HG02588 (cell line): ENCODE measurements at regions not wholly inside any gene's neighbourhood (a gene's known extent, or its start where the extent isn't known, plus 50 kb on each side); places are given as distances from the start of the nearest gene placed in this dataset.

Source experiments
- ATAC-seq: cut with Tn5 transposase; IDR thresholded peaks from one replicate; pipeline ENCODE4 v1.9.1; 2021; ENCODE audit warnings: mild to moderate bottlenecking, moderate library complexity; ENCODE audit not compliant: unreplicated experiment

DNA sequence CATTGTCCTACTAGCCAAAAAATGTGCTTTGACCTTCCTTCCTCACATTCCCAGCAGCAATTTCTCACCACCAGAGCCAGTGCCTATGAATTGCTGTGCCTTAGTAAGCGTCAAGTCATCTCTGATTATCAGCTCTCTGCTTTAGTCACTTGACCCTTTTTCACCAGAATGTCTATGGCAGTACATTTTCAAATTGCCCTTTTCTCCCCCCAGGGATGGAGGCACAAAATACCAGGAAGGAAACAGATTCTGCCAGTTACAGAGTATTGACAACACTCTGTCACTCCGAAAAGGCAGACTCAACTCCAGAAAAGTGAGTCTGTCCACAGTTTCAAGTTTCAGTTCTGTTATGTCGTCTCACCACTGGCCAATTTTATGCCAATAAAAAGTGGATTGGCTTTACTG is 167.4 kb downstream of the TNFSF18 start:
- ATAC-seq = peak; percentile 68

DNA sequence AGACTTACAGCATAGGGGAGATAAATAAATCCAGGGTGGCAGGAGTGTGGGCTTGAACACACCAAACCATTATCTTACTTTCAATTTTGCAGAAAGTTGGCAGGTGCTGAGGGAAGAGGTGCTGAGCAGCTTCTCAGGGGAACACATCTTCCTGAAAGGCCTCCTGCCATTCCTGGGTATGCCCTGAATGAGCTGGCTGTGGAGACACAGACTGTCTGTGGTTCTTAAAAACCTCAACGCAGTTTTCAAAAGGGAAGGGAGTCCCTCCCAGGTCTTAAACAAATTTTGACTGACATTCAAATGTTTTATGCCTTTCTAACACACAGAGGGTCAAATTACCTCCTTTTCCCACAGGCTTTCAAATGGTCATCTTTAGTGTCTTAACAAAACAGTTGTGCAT is 166.9 kb downstream of the TNFSF18 start:
- peak; percentile 32 for ATAC-seq

DNA sequence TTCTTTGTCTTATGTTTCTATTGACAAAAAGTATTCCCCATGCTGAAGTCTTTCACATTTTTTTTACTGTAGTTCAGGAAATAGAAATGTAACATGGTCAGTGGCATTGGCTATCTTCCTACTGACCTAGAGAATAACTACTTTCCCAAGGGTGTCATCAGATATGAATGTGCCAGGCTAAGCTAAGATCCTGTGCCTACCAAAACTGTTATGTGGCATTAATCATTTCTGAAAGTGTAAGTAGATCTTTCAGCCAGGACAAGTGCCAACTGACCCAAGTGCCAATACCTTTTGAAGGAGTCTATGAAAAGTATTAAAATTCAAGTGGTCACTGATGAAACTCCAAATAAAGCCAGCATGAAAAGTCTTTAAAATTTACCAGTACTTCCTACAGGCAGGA is 165.3 kb downstream of the TNFSF18 start:
- no peak for ATAC-seq

DNA sequence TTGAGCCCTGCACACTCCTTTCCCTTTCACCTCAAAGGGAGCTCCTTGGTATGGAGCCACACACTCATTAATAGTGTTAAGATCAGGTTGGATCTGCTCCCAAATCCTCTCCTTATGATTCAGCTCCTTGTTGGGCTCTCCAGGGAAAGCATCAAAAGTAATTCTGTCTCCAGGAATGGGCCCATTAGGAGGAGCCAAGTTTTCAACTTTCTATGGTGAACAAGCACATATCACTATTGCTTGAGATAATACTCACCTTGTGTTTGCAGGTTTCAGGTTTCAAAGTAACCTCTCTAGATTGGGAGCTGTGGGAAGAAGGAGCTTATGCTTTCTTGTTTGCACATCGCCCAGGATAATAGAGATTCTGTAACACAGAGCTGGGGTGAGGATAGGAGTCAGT is 164.8 kb downstream of the TNFSF18 start:
- no peak for ATAC-seq

DNA sequence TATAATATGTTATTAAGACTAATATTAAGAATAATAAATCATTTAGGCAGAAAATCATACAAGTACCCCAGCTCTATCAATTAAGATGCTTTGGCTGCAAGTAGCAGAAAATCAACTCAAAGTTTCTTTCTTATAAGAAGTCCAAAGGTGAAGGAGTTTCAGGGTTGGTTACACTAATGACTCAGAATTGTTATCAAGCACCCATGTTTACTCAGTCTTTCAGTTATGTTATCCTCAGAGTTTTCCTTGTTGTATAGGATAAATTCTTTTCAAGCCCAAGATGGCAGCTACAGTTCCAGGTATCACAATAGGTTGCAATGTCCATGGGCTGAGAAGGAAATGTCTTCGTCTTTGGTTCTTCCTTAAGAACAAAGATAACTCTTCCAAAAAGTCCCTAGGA is 163.6 kb downstream of the TNFSF18 start:
- ATAC-seq = no peak

DNA sequence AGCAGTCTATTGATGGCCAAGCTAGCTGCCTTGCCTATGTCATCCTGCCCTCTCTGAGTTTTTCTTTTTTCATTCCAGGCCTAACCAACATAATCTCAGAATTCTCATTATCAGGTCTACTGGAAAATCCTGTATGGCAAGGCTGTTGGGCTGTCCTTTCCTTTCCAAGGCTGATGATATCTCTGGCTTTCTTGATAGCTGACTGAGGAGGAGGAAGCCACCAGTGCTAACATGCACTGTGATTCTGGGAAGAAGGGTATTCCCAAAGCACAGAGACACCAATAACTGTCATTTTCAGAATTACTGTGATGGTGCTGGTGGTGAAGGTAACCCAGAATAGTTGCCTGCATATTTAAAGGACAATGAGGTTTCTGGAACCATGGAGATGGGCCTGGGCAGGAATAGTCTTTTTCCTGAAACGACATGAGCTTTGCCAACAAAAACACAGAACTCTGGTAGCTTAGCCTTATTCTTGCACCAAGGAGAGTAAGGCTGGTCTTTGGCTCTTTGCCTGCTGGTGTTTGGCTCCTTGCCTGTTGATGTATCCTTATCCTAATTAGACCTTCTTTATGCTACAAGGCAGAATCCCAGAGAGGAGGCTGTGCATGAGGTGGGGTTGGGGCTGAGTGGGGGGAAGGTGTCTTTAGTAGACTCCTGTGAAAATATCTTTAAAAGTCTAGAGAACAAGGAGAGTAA is 157.4 kb downstream of the TNFSF18 start:
- ATAC-seq = no peak

DNA sequence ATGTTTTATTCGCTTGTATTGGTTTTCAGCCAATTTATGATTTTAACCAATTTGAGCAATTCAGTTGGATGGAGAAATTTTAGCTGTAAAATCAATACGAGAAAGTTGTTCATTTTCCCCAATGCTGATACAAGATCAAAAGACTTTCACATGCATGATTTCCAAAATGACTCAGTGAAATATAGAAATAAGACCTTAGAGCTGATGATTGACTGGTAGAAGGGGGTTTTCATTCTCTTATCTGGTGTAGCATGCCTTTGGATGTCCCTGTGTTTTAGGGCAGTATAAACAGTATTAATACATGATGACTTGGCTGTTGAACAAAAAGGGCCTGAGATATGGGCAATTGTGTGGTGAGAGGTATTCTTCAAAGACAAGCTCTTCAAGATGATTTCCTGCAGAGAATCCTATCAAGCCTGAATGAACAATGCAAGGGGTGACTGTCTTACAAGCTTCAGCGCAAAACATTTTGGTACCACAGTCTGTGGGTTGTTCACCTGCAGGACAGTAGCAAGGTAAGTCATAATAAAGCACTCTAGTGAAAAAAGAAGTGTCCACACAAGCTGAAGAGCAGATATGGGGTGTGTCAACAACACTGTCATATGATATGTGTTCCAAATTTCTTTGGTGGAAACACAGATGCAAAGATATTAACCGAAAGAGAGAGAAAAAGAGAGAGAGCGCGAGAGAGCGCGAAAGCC is 156.2 kb downstream of the TNFSF18 start:
- ATAC-seq = no peak

DNA sequence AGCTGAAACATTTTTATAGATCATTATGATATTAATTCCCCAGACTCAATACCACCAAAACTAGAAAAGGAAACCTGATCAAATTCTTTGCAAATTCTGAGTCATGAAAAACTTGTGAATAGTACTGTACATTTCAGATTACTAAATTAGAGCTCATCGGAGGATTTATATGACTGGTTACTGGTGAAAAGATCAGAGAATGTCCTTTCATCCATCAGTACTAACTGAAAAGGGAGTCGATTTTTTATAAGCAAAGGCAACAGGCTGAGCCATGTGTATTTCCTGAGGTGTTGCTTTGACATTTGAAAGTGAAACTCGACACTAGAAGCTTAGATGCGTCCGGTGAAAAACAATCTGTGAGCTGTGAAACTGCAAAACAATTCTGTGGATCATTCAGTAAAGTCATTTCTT is 155.7 kb downstream of the TNFSF18 start:
- ATAC-seq = no peak

DNA sequence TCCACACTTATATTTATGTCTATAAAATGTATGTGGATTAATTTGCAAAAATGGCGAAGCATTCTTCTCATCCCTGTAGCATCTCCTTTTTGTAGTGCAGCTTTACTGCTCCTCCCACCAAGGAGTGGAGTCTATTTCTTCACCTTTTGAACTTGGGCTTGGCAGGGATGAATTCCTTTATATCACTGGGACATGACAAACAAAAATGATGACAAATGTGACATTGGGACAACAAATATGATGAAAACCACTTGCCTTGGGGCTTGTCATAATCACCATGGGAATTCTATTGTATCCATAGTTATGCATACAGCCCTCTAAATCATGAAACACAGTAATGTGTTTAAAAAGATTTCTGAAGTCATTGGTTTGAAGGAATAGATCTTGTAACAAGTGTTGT is 155.0 kb downstream of the TNFSF18 start:
- no peak for ATAC-seq

DNA sequence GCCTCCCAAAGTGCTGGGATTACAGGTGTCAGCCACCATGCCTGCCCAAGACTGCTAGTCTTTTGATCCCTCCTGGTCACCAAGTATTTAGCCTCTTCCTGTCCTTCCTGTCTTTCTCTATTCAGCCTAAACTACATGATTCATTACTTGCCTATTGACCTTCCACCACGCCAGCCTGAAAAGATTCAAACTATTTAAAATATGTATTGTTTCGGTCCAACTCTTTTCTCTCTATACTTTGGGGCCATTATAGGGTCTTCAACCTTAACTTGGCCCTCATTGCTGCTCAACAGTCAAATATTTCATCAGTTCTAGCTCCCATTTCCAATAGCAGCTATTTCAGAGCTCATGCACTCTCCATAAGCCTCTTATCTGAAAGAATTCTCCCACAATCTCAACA is 153.0 kb downstream of the TNFSF18 start:
- ATAC-seq = no peak

DNA sequence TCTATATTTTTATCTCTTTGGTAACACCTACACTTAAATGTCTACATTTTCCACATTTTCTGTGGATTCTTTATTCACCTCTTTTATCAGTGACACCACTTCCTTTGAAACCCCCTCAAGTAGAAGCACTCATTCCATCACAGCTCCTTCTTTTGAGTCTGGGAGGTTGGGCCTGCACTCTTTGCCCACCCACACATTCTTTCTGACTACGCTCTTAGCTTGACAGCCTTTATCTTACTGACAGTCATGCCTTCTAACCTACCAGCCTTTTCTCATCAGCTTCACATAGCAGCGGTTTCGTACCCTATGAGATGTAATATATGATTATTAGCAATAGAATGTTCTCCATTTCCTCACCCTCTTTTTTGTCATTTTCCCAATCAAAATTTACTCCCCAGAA is 151.9 kb downstream of the TNFSF18 start:
- ATAC-seq = no peak

DNA sequence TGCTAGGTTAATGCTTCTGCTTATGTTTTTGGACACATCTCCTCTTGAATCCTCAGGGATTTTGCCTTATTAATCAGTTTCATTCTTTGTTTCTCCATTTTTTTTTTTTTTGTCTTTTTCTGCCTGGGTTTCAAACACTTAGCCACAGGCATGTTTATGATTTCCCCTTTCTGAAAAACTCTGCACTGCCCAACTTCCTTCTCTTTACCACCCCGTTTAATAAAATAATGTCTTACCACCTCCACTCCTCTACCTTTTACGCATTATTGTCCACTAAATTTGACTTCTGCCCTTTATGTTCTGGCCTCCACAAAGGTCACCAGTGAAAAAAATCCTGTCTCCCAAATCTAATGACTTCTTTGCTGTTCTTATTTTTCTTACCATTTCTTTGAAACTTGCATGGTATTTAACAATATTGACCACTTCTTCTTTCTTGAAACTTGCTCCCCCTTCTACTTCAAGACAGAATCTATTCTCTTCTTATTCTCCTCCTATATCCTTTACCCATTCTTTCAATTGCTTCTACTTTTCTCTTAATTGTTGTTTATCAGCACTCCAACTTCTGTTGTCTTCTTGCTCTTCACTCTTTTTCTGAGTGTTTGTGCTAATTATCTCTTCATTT is 150.3 kb downstream of the TNFSF18 start:
- no peak for ATAC-seq

DNA sequence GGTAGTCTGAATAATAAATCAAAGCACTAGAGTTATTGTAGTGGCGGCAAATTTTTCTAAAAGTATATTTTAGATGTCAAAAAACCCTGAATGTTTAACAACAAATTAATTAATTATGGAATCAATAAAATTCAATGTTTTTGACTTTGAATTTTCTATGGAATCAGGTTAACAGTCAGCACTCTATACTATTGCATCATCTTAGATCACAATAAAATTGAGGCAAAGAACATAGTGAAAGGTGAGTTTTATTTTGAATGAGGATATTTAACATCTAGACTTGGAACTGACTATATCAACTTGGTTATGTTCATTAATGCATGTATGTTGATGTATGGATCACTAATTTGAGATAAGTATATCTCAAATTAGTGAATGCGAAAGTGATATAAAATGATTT is 148.5 kb downstream of the TNFSF18 start:
- no peak for ATAC-seq

DNA sequence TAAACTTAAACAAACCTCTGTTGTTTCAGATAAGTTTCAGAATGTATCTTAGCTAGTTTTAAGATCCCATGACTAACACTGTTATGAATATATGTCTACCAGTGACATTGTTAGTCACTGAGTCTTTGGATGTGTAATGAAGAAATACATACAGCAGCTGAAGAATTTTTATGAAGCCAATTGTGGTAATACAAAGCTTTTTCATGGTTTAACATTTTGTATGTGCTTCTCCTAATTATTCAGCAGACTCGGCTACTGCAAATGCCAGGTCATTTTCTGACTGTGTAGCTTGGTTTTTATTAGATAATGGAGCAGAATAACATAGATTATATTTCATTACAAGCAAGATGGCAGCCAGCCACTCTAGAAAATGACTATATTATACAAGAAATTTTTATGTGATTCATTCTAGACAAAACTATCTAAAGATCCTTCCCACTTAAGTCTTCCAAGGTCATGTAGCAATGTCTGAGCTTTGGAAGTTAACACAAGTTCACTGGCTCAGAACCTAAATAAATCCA is 147.8 kb downstream of the TNFSF18 start:
- ATAC-seq = no peak

DNA sequence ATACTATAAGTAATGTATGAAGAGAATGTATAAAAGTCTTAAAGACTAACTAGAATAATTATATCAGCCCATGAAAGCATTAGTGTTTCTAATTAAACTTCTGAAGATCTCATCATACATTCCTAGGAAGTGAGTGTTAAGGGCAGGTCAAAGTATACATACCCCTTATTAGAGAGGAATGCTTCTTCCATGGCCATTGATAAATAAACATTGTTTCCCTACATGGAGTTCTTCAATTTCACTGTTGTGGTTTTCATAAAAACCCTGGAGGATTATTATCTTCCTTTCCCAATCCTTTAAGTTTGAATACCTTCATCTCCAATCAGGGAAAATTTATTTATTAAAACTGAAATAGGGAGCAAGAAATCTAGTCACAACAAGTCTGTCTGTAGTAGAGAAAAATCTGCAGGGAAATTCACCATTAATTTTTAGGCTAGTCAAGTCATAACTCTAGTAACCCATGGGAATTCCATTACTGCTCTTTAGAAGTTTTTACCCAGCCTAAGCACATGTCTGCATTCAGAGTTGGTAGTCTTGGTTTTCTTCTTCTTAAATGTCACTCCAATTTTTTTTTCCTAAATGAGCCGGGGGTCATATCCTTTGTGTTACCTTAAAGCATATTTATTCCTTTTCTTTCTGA is 147.0 kb downstream of the TNFSF18 start:
- no peak for ATAC-seq

DNA sequence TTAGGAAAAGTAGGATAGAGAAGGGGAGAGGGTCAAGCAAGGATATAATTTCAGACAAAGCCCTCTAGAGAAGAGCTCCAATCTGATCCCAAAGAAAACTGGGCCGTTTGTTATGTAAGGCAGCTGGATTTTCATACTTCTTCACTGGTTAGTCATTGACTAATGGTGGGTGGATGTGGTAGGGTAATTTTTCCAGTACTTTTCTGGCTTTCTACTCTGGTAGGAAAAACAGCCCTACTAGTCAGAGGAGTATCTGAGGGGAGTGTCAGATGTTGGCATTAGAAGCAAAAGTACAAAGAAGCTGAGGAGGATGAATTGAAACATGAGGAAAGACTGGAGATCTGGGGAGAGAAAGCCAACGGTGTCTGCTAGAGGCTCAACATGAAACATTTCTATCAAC is 145.3 kb downstream of the TNFSF18 start:
- no peak for ATAC-seq

DNA sequence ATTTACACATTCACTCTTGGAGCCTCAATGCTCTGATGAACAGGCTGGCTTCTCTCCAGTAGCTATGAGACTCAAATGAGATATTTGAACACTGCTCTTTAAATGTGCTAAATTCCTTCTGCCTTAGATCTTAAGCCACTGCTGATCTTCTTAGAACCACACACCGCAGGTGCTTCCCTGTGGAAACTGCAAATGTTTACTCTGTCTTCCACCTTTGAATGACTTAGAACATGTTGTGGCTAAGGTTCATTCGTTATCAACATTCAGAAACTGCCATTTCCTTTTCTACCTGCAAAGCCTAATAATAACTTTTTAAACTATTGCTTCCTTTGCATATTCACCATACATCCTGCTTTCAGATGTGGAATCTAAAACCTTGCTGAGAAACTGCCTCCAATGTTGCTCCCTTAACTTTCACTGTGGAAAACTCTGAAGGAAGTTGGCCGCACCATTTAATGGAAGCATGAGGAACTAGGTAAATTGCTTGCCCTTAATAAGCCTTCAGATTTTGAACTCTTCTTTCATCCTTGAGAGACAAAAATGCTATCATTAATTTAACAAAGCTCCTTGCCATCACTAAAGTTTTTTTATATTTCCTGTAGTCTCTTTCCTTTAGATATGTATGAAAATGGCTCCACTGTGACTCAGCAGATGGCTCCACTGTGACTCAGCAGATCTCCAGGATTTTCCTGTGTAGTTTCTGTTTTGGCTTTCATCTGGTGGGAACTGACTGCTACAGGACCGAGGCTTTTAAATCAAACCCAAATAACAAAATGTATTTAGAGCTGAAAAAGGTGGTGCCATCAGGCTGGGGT is 143.8 kb downstream of the TNFSF18 start:
- ATAC-seq = no peak

DNA sequence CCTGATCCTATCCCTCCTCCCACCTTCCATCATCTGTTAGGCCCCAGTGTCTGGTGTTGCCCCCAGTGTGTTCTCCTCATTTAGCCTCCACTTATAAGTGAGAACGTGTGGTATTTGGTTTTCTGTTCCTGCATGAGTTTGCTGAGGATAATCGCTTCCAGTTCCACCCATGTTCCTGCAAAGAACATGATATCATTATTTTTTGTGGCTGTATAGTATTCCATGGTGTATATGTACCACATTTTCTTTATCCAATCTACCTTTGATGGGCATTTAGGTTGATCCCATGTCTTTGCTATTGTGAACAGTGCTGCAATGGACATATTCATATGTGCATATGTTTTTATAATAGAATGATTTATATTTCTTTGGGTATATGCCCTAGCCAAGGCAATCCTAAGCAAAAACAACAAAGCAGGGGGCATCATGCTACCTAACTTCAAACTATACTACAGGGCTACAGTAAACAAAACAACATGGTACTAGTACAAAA is 142.9 kb downstream of the TNFSF18 start:
- ATAC-seq = no peak

DNA sequence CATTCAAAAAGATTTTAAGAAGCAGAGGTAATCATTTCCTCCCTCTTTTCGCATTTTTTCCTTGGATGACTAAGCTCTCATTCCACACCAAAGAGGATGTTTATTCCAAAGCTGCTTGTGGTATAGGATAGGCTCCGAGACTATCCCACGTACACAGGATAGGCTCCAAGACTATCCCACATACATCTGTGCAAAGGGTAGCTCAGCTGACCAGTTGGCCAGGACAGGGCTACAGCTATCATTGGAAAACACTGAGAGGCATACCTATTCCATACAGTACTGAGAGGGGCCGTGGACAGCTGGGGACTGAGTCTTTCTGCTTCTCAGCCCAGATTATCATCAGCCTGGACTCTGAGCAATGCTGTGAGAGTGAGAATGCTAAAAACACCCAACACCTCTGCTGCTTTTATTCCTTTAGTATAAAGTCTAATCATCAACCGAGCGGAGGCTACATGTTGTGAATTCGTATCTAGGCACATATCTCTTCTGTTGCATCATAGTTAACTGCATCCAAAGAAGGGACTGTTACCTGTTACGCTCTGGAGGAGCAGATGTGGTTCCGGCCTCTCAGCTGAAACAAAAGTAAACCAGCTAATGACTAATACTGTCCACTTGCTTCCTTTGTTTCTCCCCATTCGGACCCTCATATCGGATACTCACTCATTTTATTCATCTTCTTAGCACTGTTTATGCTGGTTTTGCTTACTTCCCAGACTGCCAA is 141.0 kb downstream of the TNFSF18 start:
- ATAC-seq = no peak

DNA sequence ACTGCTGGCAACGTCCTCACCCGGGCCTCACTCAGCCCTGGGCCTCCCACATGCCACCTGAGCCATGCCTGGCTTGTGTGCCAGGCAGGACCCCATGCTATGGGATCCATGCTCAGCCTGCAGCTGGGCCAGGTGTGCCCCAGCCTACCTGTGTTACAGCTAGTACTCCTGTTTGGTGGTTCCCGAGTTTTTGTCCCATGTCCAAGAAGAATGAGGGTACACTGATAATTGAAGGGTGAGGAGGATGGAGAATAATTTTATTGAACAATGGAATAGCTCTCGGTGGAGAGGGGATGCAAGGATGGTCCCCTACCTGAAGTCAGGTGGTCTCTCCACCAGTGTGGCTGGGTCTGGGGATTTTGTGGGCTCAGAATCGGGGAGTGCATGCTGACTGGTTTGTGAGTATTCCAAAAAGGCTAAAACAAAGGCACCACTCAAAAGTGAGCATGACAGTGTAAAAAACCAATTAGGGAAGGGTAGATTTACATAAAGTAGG is 137.9 kb downstream of the TNFSF18 start:
- ATAC-seq = no peak
